ENCODE measurements at regions not wholly inside any gene's neighbourhood (a gene's known extent, or its start where the extent isn't known, plus 50 kb on each side); places are given as distances from the start of the nearest gene placed in this dataset.

- H3K9me3 ChIP-seq (ENCODE audit: control insufficient read depth, insufficient read depth, low read depth, low read length): no peaks in the 10 kb centered on the region
- H3K27ac ChIP-seq (ENCODE audit: extremely low read depth, low read depth, low read length): no peak overlapping the region
- no peak overlapping the region for H3K4me3 ChIP-seq (ENCODE audit: low read depth, low read length)
- no peaks in the 10 kb centered on the region for H3K36me3 ChIP-seq (ENCODE audit: control insufficient read depth in 2 of 2, insufficient read depth in 1 of 2, low read length in 2 of 2)
- ChIA-PET CTCF (interaction anchor here (0.6 kb wide), 1 partner anchor 15 kb away, joined by 3 read pairs; no protein-coding TSS in a partner anchor), POLR2A (no interaction called here)
- no peaks in the 10 kb centered on the region for H3K4me1 ChIP-seq (ENCODE audit: control insufficient read depth, insufficient read depth, low read length)
- TF ChIP-seq, protein P1, sequence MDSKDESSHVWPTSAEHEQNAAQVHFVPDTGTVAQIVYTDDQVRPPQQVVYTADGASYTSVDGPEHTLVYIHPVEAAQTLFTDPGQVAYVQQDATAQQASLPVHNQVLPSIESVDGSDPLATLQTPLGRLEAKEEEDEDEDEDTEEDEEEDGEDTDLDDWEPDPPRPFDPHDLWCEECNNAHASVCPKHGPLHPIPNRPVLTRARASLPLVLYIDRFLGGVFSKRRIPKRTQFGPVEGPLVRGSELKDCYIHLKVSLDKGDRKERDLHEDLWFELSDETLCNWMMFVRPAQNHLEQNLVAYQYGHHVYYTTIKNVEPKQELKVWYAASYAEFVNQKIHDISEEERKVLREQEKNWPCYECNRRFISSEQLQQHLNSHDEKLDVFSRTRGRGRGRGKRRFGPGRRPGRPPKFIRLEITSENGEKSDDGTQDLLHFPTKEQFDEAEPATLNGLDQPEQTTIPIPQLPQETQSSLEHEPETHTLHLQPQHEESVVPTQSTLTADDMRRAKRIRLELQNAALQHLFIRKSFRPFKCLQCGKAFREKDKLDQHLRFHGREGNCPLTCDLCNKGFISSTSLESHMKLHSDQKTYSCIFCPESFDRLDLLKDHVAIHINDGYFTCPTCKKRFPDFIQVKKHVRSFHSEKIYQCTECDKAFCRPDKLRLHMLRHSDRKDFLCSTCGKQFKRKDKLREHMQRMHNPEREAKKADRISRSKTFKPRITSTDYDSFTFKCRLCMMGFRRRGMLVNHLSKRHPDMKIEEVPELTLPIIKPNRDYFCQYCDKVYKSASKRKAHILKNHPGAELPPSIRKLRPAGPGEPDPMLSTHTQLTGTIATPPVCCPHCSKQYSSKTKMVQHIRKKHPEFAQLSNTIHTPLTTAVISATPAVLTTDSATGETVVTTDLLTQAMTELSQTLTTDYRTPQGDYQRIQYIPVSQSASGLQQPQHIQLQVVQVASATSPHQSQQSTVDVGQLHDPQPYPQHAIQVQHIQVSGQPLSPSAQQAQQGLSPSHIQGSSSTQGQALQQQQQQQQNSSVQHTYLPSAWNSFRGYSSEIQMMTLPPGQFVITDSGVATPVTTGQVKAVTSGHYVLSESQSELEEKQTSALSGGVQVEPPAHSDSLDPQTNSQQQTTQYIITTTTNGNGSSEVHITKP (tag by site-specific recombination; IDR thresholded peaks at IDR 0.05): no peak
- TF ChIP-seq ZNF175 (tag by site-specific recombination; IDR thresholded peaks at IDR 0.05) (no peak), ZBTB20 (tag by site-specific recombination; IDR thresholded peaks at IDR 0.05) (no peak), IKZF3 (tag by site-specific recombination; IDR thresholded peaks at IDR 0.05) (no peak), ZXDB (tag by site-specific recombination; IDR thresholded peaks at IDR 0.05) (no peak), ZNF121 (tag by site-specific recombination; IDR thresholded peaks at IDR 0.05) (no peak), ZNF155 (tag by site-specific recombination; IDR thresholded peaks at IDR 0.05) (no peak), KLF7 (tag by site-specific recombination; IDR thresholded peaks at IDR 0.05; ENCODE audit: borderline replicate concordance) (no peak), ZNF114 (tag by site-specific recombination; IDR thresholded peaks at IDR 0.05) (no peak), ZNF426 (tag by site-specific recombination; IDR thresholded peaks at IDR 0.05) (no peak), MZF1 (tag by site-specific recombination; IDR thresholded peaks at IDR 0.05; ENCODE audit: borderline replicate concordance) (no peak), ZNF629 (tag by site-specific recombination; IDR thresholded peaks at IDR 0.05) (no peak), ZNF837 (tag by site-specific recombination; IDR thresholded peaks at IDR 0.05) (no peak), ZNF701 (tag by site-specific recombination; IDR thresholded peaks at IDR 0.05) (no peak), ZNF529 (tag by site-specific recombination; IDR thresholded peaks at IDR 0.05; ENCODE audit: insufficient replicate concordance) (no peak), ZNF623 (tag by site-specific recombination; IDR thresholded peaks at IDR 0.05) (no peak), ZBTB21 (tag by site-specific recombination; IDR thresholded peaks at IDR 0.05) (no peak), GLIS1 (tag by site-specific recombination; IDR thresholded peaks at IDR 0.05) (no peak), YY1 (tag by site-specific recombination; IDR thresholded peaks at IDR 0.05) (no peak)
- TF ChIP-seq, protein P2, sequence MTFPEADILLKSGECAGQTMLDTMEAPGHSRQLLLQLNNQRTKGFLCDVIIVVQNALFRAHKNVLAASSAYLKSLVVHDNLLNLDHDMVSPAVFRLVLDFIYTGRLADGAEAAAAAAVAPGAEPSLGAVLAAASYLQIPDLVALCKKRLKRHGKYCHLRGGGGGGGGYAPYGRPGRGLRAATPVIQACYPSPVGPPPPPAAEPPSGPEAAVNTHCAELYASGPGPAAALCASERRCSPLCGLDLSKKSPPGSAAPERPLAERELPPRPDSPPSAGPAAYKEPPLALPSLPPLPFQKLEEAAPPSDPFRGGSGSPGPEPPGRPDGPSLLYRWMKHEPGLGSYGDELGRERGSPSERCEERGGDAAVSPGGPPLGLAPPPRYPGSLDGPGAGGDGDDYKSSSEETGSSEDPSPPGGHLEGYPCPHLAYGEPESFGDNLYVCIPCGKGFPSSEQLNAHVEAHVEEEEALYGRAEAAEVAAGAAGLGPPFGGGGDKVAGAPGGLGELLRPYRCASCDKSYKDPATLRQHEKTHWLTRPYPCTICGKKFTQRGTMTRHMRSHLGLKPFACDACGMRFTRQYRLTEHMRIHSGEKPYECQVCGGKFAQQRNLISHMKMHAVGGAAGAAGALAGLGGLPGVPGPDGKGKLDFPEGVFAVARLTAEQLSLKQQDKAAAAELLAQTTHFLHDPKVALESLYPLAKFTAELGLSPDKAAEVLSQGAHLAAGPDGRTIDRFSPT (tag by site-specific recombination; IDR thresholded peaks at IDR 0.05): no peak
Measured at GRCh38 chr11:103624708-103625623, 411.5 kb upstream of the DDI1 start.

GRCh38 chr11:103625624-103625965, 410.8 kb upstream of the DDI1 start:
- Histone ChIP-seq H3K36me3 (ENCODE audit: control insufficient read depth in 2 of 2, insufficient read depth in 1 of 2, low read length in 2 of 2) (no peaks in the 10 kb centered on the region), H3K27ac (ENCODE audit: extremely low read depth, low read depth, low read length) (no peak overlapping the region), H3K9me3 (ENCODE audit: control insufficient read depth, insufficient read depth, low read depth, low read length) (no peaks in the 10 kb centered on the region), H3K4me3 (ENCODE audit: low read depth, low read length) (no peak overlapping the region), H3K4me1 (ENCODE audit: control insufficient read depth, insufficient read depth, low read length) (no peaks in the 10 kb centered on the region)
- ChIA-PET CTCF (no interaction called here), POLR2A (no interaction called here)
- TF ChIP-seq, protein P3, sequence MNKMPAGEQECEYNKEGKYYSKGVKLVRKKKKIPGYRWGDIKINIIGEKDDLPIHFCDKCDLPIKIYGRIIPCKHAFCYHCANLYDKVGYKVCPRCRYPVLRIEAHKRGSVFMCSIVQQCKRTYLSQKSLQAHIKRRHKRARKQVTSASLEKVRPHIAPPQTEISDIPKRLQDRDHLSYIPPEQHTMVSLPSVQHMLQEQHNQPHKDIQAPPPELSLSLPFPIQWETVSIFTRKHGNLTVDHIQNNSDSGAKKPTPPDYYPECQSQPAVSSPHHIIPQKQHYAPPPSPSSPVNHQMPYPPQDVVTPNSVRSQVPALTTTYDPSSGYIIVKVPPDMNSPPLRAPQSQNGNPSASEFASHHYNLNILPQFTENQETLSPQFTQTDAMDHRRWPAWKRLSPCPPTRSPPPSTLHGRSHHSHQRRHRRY (tag by site-specific recombination; IDR thresholded peaks at IDR 0.05): no peak
- TF ChIP-seq, protein P4, sequence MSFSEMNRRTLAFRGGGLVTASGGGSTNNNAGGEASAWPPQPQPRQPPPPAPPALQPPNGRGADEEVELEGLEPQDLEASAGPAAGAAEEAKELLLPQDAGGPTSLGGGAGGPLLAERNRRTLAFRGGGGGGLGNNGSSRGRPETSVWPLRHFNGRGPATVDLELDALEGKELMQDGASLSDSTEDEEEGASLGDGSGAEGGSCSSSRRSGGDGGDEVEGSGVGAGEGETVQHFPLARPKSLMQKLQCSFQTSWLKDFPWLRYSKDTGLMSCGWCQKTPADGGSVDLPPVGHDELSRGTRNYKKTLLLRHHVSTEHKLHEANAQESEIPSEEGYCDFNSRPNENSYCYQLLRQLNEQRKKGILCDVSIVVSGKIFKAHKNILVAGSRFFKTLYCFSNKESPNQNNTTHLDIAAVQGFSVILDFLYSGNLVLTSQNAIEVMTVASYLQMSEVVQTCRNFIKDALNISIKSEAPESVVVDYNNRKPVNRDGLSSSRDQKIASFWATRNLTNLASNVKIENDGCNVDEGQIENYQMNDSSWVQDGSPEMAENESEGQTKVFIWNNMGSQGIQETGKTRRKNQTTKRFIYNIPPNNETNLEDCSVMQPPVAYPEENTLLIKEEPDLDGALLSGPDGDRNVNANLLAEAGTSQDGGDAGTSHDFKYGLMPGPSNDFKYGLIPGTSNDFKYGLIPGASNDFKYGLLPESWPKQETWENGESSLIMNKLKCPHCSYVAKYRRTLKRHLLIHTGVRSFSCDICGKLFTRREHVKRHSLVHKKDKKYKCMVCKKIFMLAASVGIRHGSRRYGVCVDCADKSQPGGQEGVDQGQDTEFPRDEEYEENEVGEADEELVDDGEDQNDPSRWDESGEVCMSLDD (tag by site-specific recombination; IDR thresholded peaks at IDR 0.05): no peak
- no peak for TF ChIP-seq ZNF335 (tag by site-specific recombination; conservative IDR thresholded peaks at IDR 0.05)
- TF ChIP-seq ZNF529 (tag by site-specific recombination; IDR thresholded peaks at IDR 0.05; ENCODE audit: insufficient replicate concordance): no peak
- TF ChIP-seq ZBTB26 (tag by site-specific recombination; optimal IDR thresholded peaks at IDR 0.05): no peak

All from HEK293 (cell line).